Lower lobe of right lung (tissue), 2 donors: ENCODE measurements at regions not wholly inside any gene's neighbourhood (a gene's known extent, or its start where the extent isn't known, plus 50 kb on each side); places are given as distances from the start of the nearest gene placed in this dataset.

Experiments used
- ATAC-seq, 2 donors: fragments of 200-7000 bp; cut with Tn5 transposase; one replicate each; pipeline ENCODE4 v1.9.1; 2020 to 2022; ENCODE audit warnings: mild to moderate bottlenecking in 2 of 2, moderate library complexity in 2 of 2
- DNase-seq: peaks from one replicate; pipeline ENCODE4 v3.0.0-alpha.2; 2020
- H3K27ac ChIP-seq: fragments of 200-600 bp; one replicate; pipeline ENCODE4 v1.8.0; 2022
- H3K27me3 ChIP-seq: fragments of 200-600 bp; one replicate; pipeline ENCODE4 v1.8.0; 2022; ENCODE audit warnings: low read depth
- H3K36me3 ChIP-seq: fragments of 200-600 bp; one replicate; pipeline ENCODE4 v1.8.0; 2022; ENCODE audit warnings: mild to moderate bottlenecking
- H3K4me1 ChIP-seq: fragments of 200-600 bp; one replicate; pipeline ENCODE4 v1.8.0; 2022
- H3K4me3 ChIP-seq: fragments of 200-600 bp; one replicate; pipeline ENCODE4 v1.8.0; 2022; ENCODE audit warnings: mild to moderate bottlenecking
- H3K9me3 ChIP-seq: fragments of 200-600 bp; one replicate; pipeline ENCODE4 v1.8.0; 2022
- intact Hi-C: fragments of 100-400 bp; cut with DNase I; formaldehyde crosslinking; loops from one replicate; pipeline ENCODE4 v1.11.0; 2022
- TF ChIP-seq, protein P1 (sequence below): fragments of 200-600 bp; IDR thresholded peaks from one replicate; pipeline ENCODE4 v1.8.0; 2022; ENCODE audit warnings: antibody characterized with exemption, mild to moderate bottlenecking
- donor health status: DM: no; HTN: yes; CAD: no; lungs with severe emphysema.

DNA sequence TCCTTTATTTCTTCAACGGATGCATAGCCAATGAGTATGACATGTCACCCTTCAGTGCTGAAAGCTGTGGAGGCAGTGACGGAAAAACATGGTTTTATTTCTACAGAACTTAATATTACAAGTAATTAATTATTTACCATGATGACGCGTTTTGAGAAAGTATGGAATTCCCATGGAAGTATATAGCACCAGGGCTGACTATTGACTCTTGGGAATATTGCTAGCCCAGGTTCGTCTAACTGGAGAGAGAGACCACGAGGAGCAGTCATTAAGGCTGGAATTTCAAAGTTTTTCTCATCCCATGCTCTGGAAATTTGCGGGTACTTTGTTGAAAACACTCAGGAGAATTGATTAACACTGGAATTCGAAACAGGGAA is 155.2 kb upstream of the PRSS16 start:
- no peak overlapping the region for H3K4me3 ChIP-seq
- H3K27me3 ChIP-seq, result peaks cover 41% of the 10 kb centered on the region
- intact Hi-C loops, result no loop called here
- H3K4me1 ChIP-seq, result peaks cover 5% of the 10 kb centered on the region
- TF ChIP-seq, protein P1, sequence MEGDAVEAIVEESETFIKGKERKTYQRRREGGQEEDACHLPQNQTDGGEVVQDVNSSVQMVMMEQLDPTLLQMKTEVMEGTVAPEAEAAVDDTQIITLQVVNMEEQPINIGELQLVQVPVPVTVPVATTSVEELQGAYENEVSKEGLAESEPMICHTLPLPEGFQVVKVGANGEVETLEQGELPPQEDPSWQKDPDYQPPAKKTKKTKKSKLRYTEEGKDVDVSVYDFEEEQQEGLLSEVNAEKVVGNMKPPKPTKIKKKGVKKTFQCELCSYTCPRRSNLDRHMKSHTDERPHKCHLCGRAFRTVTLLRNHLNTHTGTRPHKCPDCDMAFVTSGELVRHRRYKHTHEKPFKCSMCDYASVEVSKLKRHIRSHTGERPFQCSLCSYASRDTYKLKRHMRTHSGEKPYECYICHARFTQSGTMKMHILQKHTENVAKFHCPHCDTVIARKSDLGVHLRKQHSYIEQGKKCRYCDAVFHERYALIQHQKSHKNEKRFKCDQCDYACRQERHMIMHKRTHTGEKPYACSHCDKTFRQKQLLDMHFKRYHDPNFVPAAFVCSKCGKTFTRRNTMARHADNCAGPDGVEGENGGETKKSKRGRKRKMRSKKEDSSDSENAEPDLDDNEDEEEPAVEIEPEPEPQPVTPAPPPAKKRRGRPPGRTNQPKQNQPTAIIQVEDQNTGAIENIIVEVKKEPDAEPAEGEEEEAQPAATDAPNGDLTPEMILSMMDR, result no peak
- no peak for DNase-seq
- ATAC-seq, result no peak
- no peaks in the 10 kb centered on the region for H3K9me3 ChIP-seq
- H3K36me3 ChIP-seq, result no peaks in the 10 kb centered on the region
- H3K27ac ChIP-seq, result no peak overlapping the region

DNA sequence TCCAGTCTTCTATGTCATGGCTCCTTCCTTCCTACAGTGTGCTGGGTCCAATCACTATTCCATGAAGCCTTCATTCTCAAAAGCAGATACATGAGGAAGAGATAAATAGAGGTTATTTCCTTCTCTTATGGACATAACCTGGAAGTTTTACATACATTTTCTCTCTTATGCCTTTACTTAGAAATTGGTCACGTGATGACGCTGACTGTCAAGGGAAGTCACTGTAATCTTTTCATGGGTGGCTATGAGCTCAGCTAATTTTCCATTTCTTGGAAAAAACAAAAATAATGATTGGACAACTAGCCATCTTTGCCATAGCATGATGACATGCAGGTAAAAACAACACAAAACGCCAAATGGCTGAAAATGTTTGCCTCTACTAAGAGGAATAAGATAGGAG is 151.6 kb upstream of the PRSS16 start:
- H3K36me3 ChIP-seq, result no peaks in the 10 kb centered on the region
- no peak overlapping the region for H3K4me3 ChIP-seq
- intact Hi-C loops, result no loop called here
- TF ChIP-seq, protein P1, result no peak
- peaks cover 35% of the 10 kb centered on the region for H3K27me3 ChIP-seq
- no peaks in the 10 kb centered on the region for H3K9me3 ChIP-seq
- H3K27ac ChIP-seq, result no peak overlapping the region
- H3K4me1 ChIP-seq, result peaks cover 5% of the 10 kb centered on the region
- DNase-seq (no peak), ATAC-seq (no peak)

DNA sequence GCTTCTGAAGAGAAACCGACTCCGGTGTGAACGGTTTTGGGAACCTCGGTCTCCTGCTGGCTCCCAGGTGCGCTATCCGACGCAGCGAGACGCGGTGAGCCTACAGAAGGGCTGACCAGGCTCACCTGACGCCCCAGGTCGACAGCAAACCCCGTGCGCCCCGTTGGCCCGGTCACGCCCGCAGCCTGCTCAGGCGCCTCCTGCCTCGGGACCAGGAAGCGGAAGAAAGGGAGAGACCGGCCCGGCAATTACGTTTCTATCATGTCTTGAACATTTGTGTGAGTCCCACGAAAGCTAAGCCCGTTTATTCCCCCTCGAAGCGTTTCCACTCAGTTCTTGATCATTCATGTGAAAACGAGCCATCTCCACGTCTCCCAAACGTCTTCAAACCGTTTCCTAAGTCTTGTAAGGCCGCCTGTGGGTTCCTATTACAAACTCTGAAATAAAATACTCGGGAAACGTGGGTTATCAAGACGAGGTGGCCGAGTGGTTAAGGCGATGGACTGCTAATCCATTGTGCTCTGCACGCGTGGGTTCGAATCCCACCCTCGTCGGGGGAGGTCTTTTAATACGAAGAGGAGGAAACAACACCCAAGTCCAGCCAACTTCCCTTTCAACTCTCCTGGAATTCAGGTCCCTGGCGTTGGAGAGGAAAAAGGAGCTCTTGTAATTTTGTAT is 150.5 kb upstream of the PRSS16 start:
- H3K9me3 ChIP-seq, result no peaks in the 10 kb centered on the region
- peak; percentile 66 for DNase-seq
- H3K4me3 ChIP-seq, result peak overlapping the region; percentile 53
- no peak overlapping the region for H3K27ac ChIP-seq
- no peaks in the 10 kb centered on the region for H3K36me3 ChIP-seq
- ATAC-seq, result peak; percentile 71 to 85
- peaks cover 24% of the 10 kb centered on the region for H3K27me3 ChIP-seq
- TF ChIP-seq, protein P1, result no peak
- intact Hi-C loops, result no loop called here
- peaks cover 5% of the 10 kb centered on the region for H3K4me1 ChIP-seq

DNA sequence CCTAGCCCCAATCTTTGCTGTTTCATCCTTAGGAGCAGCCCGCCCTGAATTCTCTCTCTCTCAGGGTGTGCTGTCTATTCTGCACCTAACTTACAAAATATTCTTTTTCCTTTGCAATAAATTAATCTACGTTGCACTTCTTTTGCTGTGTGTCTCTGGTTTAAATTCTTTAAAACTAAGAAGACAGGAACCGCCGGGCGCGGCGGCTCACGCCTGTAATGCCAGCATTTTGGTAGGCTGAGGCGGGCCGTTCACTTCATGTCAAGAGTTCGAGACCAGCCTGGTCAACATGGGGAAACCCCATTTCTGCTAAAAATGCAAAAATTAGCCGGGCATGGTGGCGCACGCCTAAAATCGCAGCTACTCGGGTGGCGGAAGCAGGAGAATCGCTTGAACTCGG is 148.5 kb upstream of the PRSS16 start:
- intact Hi-C loops, result no loop called here
- Histone ChIP-seq H3K9me3 (no peaks in the 10 kb centered on the region), H3K4me1 (peaks cover 5% of the 10 kb centered on the region), H3K27me3 (peaks cover 13% of the 10 kb centered on the region), H3K36me3 (no peaks in the 10 kb centered on the region), H3K27ac (no peak overlapping the region), H3K4me3 (no peak overlapping the region)
- DNase-seq (no peak), ATAC-seq (no peak)
- TF ChIP-seq, protein P1, result no peak

DNA sequence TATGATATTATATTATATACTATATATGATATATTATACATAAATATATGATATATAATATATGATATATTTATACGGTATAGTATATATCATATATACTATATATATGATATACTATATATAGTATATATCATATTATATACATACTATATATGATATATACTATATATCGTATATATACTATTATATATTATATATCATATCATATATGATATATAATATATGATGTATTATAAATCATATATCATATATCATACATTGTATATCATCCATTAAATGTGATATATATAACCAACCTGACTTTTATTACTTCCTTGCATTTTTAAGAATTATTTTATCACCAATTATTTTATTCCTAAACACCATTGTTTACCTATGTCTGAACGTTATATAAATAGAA is 146.6 kb upstream of the PRSS16 start:
- TF ChIP-seq, protein P1, result no peak
- no peak for DNase-seq

More for the DNA sequence above, 146.6 kb upstream of the PRSS16 start:
- H3K27me3 ChIP-seq, result peaks cover 13% of the 10 kb centered on the region
- H3K36me3 ChIP-seq, result no peaks in the 10 kb centered on the region
- H3K4me3 ChIP-seq, result no peak overlapping the region
- ATAC-seq, result no peak
- no peak overlapping the region for H3K27ac ChIP-seq
- intact Hi-C loops, result no loop called here
- peaks cover 5% of the 10 kb centered on the region for H3K4me1 ChIP-seq
- no peaks in the 10 kb centered on the region for H3K9me3 ChIP-seq
